Gastroesophageal sphincter (tissue), 3 donors: ENCODE measurements at regions not wholly inside any gene's neighbourhood (a gene's known extent, or its start where the extent isn't known, plus 50 kb on each side); places are given as distances from the start of the nearest gene placed in this dataset.

Experiments
- CTCF ChIP-seq, 4 experiments: fragments of 200-600 bp in 2 of 4; fragments of 450-650 bp in 2 of 4; sonication (generic) in 1 of 4; IDR thresholded peaks; one replicate each; pipeline ENCODE4 v1.5.1; 2017 to 2019; ENCODE audit warnings: antibody characterized with exemption in 4 of 4, mild to moderate bottlenecking in 2 of 4, moderate library complexity in 2 of 4
- POLR2A ChIP-seq, 2 donors: fragments of 450-650 bp; IDR thresholded peaks; one replicate each; pipeline ENCODE4 v1.6.1; 2017; ENCODE audit warnings: antibody characterized with exemption in 2 of 2, mild to moderate bottlenecking in 2 of 2, moderate library complexity in 1 of 2

- TF ChIP-seq POLR2A (IDR thresholded peaks at IDR 0.05) (no peak), CTCF (IDR thresholded peaks at IDR 0.05) (no peak)
Observed at GRCh38 chr2:204065566-204065965, 129.0 kb downstream of the ICOS start.
